Skeletal muscle satellite cell (primary cell): ENCODE measurements at regions not wholly inside any gene's neighbourhood (a gene's known extent, or its start where the extent isn't known, plus 50 kb on each side); places are given as distances from the start of the nearest gene placed in this dataset.
"Not testable (repeated sequence)": the region's sequence is repeated elsewhere in the genome, so short reads cannot be mapped to it uniquely, and the experiment has no call there.

Experiments used
- H3K27me3 ChIP-seq: 2 replicates; pipeline ENCODE4 v1.7.0; 2013; ENCODE audit warnings: low read length; ENCODE audit not compliant: control insufficient read depth, insufficient read depth
- H3K36me3 ChIP-seq: 2 replicates; pipeline ENCODE4 v1.7.0; 2013; ENCODE audit warnings: mild to moderate bottlenecking, control low read depth, low read length; ENCODE audit not compliant: insufficient read depth
- H3K4me1 ChIP-seq: 2 replicates; pipeline ENCODE4 v1.7.0; 2013; ENCODE audit warnings: low read length; ENCODE audit not compliant: control insufficient read depth, insufficient read depth
- H3K4me2 ChIP-seq: 2 replicates; pipeline ENCODE4 v1.7.0; 2013; ENCODE audit warnings: mild to moderate bottlenecking, low read length
- H3K4me3 ChIP-seq: 2 replicates; pipeline ENCODE4 v1.7.0; 2013; ENCODE audit warnings: low read length
- H3K9ac ChIP-seq: 2 replicates; pipeline ENCODE4 v1.7.0; 2013; ENCODE audit warnings: mild to moderate bottlenecking, low read depth, low read length, moderate library complexity
- H3K9me3 ChIP-seq: replicated peaks from 2 replicates; pipeline ENCODE4 v1.7.0; 2013; ENCODE audit warnings: mild to moderate bottlenecking, control low read depth, low read length

DNA sequence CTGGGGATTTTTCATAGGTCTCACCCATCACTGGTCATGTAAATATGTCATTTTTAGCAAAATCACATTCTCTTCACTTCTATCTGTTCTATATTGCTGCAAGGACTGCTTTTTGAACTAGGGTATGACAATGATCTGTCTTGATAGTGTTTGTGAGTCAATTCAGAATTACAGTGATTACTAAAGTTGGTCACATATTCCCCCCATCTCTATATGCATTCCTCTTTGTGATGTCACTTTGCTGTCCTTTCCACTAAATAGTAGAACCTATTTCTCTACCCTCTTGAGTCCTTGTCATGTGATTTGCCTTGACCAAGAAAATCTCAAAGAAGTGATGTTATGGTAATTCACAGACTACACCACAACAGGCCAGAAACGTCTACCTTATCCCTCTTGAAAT, 243.9 kb downstream of the NPIPA8 start:
- H3K4me2 ChIP-seq, H3K9me3 ChIP-seq, H3K36me3 ChIP-seq, H3K27me3 ChIP-seq, H3K4me1 ChIP-seq, H3K9ac ChIP-seq, H3K4me3 ChIP-seq: not testable (repeated sequence)

DNA sequence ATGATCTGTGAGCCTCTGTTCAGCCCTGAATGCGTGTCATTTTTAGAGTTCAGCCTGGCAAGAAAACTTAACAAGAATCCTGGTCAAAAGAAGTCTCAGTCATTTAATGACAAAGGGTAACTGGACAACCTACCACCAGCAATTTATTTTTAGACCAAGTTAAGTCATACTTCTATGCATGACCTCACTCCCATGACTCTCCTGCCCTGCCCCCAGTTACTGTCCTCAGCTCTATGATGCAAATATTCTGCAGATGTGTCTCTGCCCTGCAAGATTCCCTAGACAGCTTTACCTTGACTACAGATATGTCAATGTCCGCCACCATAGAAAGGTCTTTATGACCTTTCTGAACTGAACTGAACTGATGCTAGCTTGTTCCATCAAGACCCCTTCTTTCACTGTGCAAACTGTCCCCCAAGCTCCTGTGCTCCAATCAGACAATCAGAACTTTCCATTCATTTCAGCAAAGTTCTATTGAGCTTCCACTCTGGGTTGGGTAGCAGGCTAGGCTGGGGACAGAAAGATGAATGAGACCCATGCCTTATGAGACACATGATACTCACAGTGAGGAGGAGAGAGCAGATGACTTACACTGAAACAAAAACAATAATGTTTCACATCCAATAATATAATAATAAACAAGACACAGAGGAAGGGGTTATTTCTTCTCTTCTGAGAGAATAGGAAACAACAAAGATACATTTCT, 255.7 kb downstream of the NPIPA8 start:
- not testable (repeated sequence) for H3K4me2 ChIP-seq, H3K27me3 ChIP-seq, H3K9me3 ChIP-seq, H3K36me3 ChIP-seq, H3K9ac ChIP-seq, H3K4me1 ChIP-seq, H3K4me3 ChIP-seq

DNA sequence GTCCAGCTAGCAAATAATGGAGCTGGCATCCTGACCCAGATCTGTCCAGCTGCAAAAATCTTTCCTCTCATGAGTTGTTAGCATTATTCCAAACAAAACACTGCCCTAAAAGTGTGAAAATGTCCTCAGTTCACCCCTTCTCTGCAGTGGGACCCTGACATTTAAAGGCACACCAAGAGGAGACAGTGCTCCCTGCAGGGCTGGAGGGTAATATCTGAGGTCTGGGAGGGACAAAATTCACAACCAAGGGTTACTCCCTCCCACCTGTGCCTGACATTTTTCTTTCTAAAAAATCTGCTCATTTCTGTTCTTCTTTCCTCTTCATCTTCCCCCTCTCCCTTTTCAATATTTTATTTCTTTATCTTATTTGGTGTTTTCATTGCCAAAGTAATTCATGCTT, 258.6 kb downstream of the NPIPA8 start:
- H3K4me3 ChIP-seq, H3K36me3 ChIP-seq, H3K9ac ChIP-seq, H3K9me3 ChIP-seq, H3K4me1 ChIP-seq, H3K27me3 ChIP-seq, H3K4me2 ChIP-seq: not testable (repeated sequence)

DNA sequence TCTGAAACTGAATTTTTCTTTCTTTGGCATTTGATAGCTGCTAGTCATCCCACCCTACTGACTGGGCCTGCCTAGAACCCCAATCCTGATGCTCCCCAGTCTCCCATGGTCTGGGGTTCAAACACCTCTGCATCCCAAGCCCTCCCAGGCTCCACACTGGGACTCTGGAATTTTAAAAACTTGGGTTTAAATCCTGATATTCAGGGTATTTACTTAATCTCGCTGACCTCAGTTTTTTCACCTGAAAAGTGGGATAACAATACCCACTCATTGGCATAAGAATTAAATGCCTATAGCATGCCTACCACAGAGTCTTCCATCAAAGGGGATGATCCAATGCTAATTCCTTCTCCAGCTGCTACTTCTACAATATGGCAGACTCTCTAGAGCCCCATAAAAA, 264.4 kb downstream of the NPIPA8 start:
- Histone ChIP-seq H3K9me3 (no peaks in the 10 kb centered on the region), H3K4me1 (no peaks in the 10 kb centered on the region), H3K36me3 (no peaks in the 10 kb centered on the region), H3K4me3 (no peak overlapping the region), H3K4me2 (no peak overlapping the region), H3K9ac (no peak overlapping the region), H3K27me3 (no peaks in the 10 kb centered on the region)

DNA sequence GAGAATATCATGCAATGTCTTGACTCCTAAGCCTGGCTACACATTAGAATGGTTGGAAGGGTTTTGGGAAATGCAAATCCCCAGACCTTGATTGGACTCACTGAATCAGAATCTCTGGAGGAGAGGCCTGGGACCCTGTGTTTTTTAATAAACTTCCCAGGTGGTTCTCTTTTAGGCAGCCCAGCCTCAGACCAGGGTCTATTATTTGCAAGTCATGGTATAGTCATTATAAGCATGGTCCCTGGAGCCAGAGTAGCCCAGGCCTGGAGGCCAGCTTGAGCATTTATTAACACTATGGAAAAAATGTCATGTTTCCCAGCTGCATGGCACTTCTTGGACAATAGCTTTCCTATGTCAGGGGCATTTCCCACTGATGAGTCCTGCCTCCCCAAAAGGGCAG, 266.9 kb downstream of the NPIPA8 start:
- no peaks in the 10 kb centered on the region for H3K36me3 ChIP-seq
- no peak overlapping the region for H3K4me2 ChIP-seq
- H3K9ac ChIP-seq = no peak overlapping the region
- no peaks in the 10 kb centered on the region for H3K4me1 ChIP-seq
- H3K9me3 ChIP-seq = no peaks in the 10 kb centered on the region
- H3K27me3 ChIP-seq = no peaks in the 10 kb centered on the region
- H3K4me3 ChIP-seq = no peak overlapping the region

DNA sequence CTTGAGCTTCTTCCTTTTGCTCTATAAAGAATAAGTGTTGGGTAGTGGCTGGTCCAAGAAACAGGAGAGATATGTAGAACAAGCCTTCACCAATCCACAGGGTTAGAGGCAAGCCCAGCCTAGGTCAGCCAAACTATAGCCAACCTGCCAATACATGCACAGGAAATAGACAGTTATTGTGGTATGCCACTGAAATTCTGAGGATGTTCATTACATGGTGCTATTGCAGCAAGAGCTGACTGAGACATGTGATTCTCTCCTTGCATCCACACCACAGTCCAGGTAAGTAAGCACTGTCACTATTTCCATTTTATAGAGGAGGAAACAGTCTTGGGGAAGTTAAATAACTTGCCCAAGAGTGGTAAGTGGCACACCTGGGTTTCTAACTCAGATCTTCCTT, 268.1 kb downstream of the NPIPA8 start:
- Histone ChIP-seq H3K4me1 (no peaks in the 10 kb centered on the region), H3K4me3 (no peak overlapping the region), H3K27me3 (no peaks in the 10 kb centered on the region), H3K9me3 (peaks cover 6% of the 10 kb centered on the region), H3K9ac (no peak overlapping the region), H3K36me3 (no peaks in the 10 kb centered on the region), H3K4me2 (no peak overlapping the region)

GRCh38 chr16:18062713-18063112, 273.8 kb downstream of the NPIPA8 start:
- no peak overlapping the region for H3K4me2 ChIP-seq
- no peak overlapping the region for H3K4me3 ChIP-seq
- H3K36me3 ChIP-seq = no peaks in the 10 kb centered on the region
- peaks cover 6% of the 10 kb centered on the region for H3K9me3 ChIP-seq
- H3K9ac ChIP-seq = no peak overlapping the region
- no peaks in the 10 kb centered on the region for H3K27me3 ChIP-seq
- no peaks in the 10 kb centered on the region for H3K4me1 ChIP-seq

DNA sequence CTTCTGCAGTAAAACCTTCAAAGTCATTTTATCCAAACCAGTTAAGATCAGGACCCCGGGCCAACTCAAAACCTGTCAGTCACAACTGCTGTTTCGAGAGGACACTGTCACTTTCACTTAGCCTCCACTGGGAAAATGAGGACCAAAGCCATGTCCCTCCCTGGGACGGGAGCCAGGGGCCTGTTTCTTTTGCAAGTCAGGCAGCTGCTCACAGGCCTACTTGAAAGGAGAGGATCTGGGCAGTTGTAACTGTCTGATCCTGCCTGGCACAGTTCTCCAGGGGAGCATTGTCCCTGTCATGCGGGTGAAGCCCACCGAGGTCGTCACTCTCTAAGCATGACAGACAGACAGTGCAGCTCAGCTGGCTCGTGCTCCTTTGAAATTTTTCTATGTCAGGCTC, 276.2 kb downstream of the NPIPA8 start:
- no peaks in the 10 kb centered on the region for H3K36me3 ChIP-seq
- no peak overlapping the region for H3K9ac ChIP-seq
- peaks cover 6% of the 10 kb centered on the region for H3K9me3 ChIP-seq
- no peak overlapping the region for H3K4me2 ChIP-seq
- H3K27me3 ChIP-seq = no peaks in the 10 kb centered on the region
- H3K4me1 ChIP-seq = no peaks in the 10 kb centered on the region
- no peak overlapping the region for H3K4me3 ChIP-seq

GRCh38 chr16:18059577-18059976, 277.0 kb downstream of the NPIPA8 start:
- Histone ChIP-seq H3K36me3 (no peaks in the 10 kb centered on the region), H3K27me3 (no peaks in the 10 kb centered on the region), H3K4me2 (no peak overlapping the region), H3K9ac (no peak overlapping the region), H3K4me1 (no peaks in the 10 kb centered on the region), H3K9me3 (peaks cover 6% of the 10 kb centered on the region), H3K4me3 (no peak overlapping the region)

DNA sequence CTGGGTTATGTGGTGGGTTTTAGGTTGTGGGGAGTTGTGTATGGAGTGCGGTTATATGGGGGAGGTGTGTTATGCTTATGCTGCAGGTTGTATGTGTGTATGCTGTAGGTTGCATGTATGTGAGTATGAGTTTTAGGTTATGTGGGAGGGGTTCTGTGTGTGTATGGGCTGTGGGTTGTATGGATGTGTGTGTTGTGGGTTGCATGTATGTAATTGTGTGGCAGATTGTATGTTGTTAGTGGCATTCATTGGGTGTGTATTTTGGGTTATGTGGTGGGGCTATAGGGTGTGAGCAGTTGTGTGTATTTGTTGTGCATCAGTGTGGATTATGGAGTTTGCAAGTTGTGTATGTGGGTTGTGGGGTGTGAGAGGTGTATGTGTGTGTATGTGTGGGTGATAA, 277.4 kb downstream of the NPIPA8 start:
- no peak overlapping the region for H3K4me2 ChIP-seq
- no peaks in the 10 kb centered on the region for H3K4me1 ChIP-seq
- H3K27me3 ChIP-seq = no peaks in the 10 kb centered on the region
- H3K9ac ChIP-seq = no peak overlapping the region
- no peak overlapping the region for H3K4me3 ChIP-seq
- H3K9me3 ChIP-seq = peaks cover 4% of the 10 kb centered on the region
- H3K36me3 ChIP-seq = no peaks in the 10 kb centered on the region

- H3K4me2 ChIP-seq = no peak overlapping the region
- no peaks in the 10 kb centered on the region for H3K4me1 ChIP-seq
- no peaks in the 10 kb centered on the region for H3K27me3 ChIP-seq
- H3K9ac ChIP-seq = no peak overlapping the region
- no peaks in the 10 kb centered on the region for H3K36me3 ChIP-seq
- no peak overlapping the region for H3K4me3 ChIP-seq
- no peaks in the 10 kb centered on the region for H3K9me3 ChIP-seq
Observed at GRCh38 chr16:18055411-18055916, 281.1 kb downstream of the NPIPA8 start.

GRCh38 chr16:18050777-18051176, 285.8 kb downstream of the NPIPA8 start:
- Histone ChIP-seq H3K4me1 (no peaks in the 10 kb centered on the region), H3K27me3 (no peaks in the 10 kb centered on the region), H3K9me3 (no peaks in the 10 kb centered on the region), H3K36me3 (no peaks in the 10 kb centered on the region), H3K9ac (no peak overlapping the region), H3K4me3 (no peak overlapping the region), H3K4me2 (no peak overlapping the region)
